GM23338 (cell line): ENCODE measurements at regions not wholly inside any gene's neighbourhood (a gene's known extent, or its start where the extent isn't known, plus 50 kb on each side); places are given as distances from the start of the nearest gene placed in this dataset.

Experiments
- ATAC-seq: fragments of 200-7000 bp; cut with Tn5 transposase; 3 replicates; pipeline ENCODE4 v1.9.1; 2020
- DNase-seq: peaks from one replicate; pipeline ENCODE4 v3.0.0-alpha.2; 2015; ENCODE audit warnings: low spot score
- H2AFZ ChIP-seq: fragments of 200-600 bp; sonication (generic); 2 replicates; pipeline ENCODE4 v1.8.0; 2016; ENCODE audit warnings: antibody characterized with exemption, mild to moderate bottlenecking, moderate library complexity
- H3F3A ChIP-seq: fragments of 200-600 bp; sonication (generic); replicated peaks from 2 replicates; pipeline ENCODE4 v1.8.0; 2017; ENCODE audit warnings: antibody characterized with exemption, mixed run types, low read depth
- H3K27ac ChIP-seq: fragments of 200-600 bp; sonication (generic); 2 replicates; pipeline ENCODE4 v1.6.1; 2016; ENCODE audit warnings: low read depth
- H3K27me3 ChIP-seq: fragments of 200-600 bp; sonication (generic); 2 replicates; pipeline ENCODE4 v1.8.0; 2016; ENCODE audit warnings: mild to moderate bottlenecking, mixed run types, moderate library complexity; ENCODE audit not compliant: insufficient read depth
- H3K36me3 ChIP-seq: fragments of 200-600 bp; sonication (generic); 2 replicates; pipeline ENCODE4 v1.8.0; 2016; ENCODE audit warnings: mild to moderate bottlenecking; ENCODE audit not compliant: insufficient read depth
- H3K4me1 ChIP-seq: fragments of 200-600 bp; sonication (generic); 2 replicates; pipeline ENCODE4 v1.8.0; 2016; ENCODE audit warnings: mild to moderate bottlenecking, moderate library complexity; ENCODE audit not compliant: insufficient read depth
- H3K4me2 ChIP-seq: fragments of 200-600 bp; sonication (generic); 2 replicates; pipeline ENCODE4 v1.7.1; 2017; ENCODE audit warnings: mixed run types
- H3K4me3 ChIP-seq: fragments of 200-600 bp; sonication (generic); 2 replicates; pipeline ENCODE4 v1.6.1; 2016; ENCODE audit warnings: mixed run types
- H3K79me2 ChIP-seq: fragments of 200-600 bp; sonication (generic); replicated peaks from 2 replicates; pipeline ENCODE4 v1.8.0; 2017; ENCODE audit warnings: mild to moderate bottlenecking; ENCODE audit not compliant: insufficient read depth
- H3K9me2 ChIP-seq: fragments of 200-600 bp; sonication (generic); 2 replicates; pipeline ENCODE4 v1.8.0; 2017; ENCODE audit not compliant: insufficient read depth
- H4K20me1 ChIP-seq: fragments of 200-600 bp; sonication (generic); replicated peaks from 2 replicates; pipeline ENCODE4 v1.8.0; 2017; ENCODE audit warnings: mild to moderate bottlenecking; ENCODE audit not compliant: insufficient read depth
- H3K27ac Mint-ChIP-seq: 2 replicates; pipeline ENCODE4 v1.8.0; 2020; ENCODE audit warnings: inconsistent platforms, mild to moderate bottlenecking, moderate library complexity, mixed read lengths
- H3K27me3 Mint-ChIP-seq: 3 replicates; pipeline ENCODE4 v1.8.0; 2022; ENCODE audit warnings: low read depth, mild to moderate bottlenecking, moderate library complexity, mixed read lengths, inconsistent platforms; ENCODE audit not compliant: insufficient read depth, poor library complexity
- H3K36me3 Mint-ChIP-seq: 3 replicates; pipeline ENCODE4 v1.8.0; 2021; ENCODE audit warnings: low read depth, mild to moderate bottlenecking, inconsistent platforms, moderate library complexity, mixed read lengths
- H3K4me1 Mint-ChIP-seq: 3 replicates; pipeline ENCODE4 v1.8.0; 2020; ENCODE audit warnings: mild to moderate bottlenecking, inconsistent platforms, mixed read lengths
- H3K4me3 Mint-ChIP-seq: 3 replicates; pipeline ENCODE4 v1.8.0; 2021; ENCODE audit warnings: moderate library complexity, mild to moderate bottlenecking, inconsistent platforms, mixed read lengths
- H3K9me3 Mint-ChIP-seq: 3 replicates; pipeline ENCODE4 v1.8.0; 2020; ENCODE audit warnings: moderate library complexity, mild to moderate bottlenecking, inconsistent platforms, mixed read lengths
- CREB1 ChIP-seq: fragments of 250-450 bp; sonication (Bioruptor Pico); IDR thresholded peaks from 2 replicates; pipeline ENCODE4 v1.5.0; 2020; ENCODE audit warnings: low read depth, mild to moderate bottlenecking, moderate library complexity
- CTCF ChIP-seq, 2 experiments: fragments of 200-600 bp in 1 of 2; sonication (generic) in 1 of 2; conservative IDR thresholded peaks; 2 replicates each; pipeline versions ENCODE4 v1.5.1 to v1.6.1; 2016 to 2017; ENCODE audit warnings: antibody characterized with exemption in 2 of 2, low read depth in 2 of 2, mild to moderate bottlenecking in 2 of 2, moderate library complexity in 1 of 2
- ETS1 ChIP-seq: IDR thresholded peaks from 2 replicates; pipeline ENCODE4 v1.6.1; 2016; ENCODE audit warnings: antibody characterized with exemption
- EZH2 ChIP-seq: fragments of 200-600 bp; sonication (generic); IDR thresholded peaks from one replicate; pipeline ENCODE4 v1.8.0; 2017; ENCODE audit warnings: antibody characterized with exemption, mild to moderate bottlenecking, low read depth; ENCODE audit not compliant: unreplicated experiment
- ZNF114 ChIP-seq: fragments of 250-450 bp; sonication (Bioruptor Pico); IDR thresholded peaks from 2 replicates; pipeline ENCODE4 v1.5.0; 2020; ENCODE audit warnings: mild to moderate bottlenecking, moderate library complexity
- ZNF462 ChIP-seq: fragments of 250-450 bp; sonication (Bioruptor Pico); IDR thresholded peaks from 2 replicates; pipeline ENCODE4 v1.5.0; 2020; ENCODE audit warnings: mild to moderate bottlenecking, moderate library complexity

GRCh38 chr1:10891091-10891490, 94.6 kb upstream of the CASZ1 start:
- Mint-ChIP-seq H3K27me3 (peaks cover 22% of the 10 kb centered on the region), H3K36me3 (no peaks in the 10 kb centered on the region), H3K4me3 (no peak overlapping the region), H3K27ac (no peak overlapping the region), H3K9me3 (no peaks in the 10 kb centered on the region), H3K4me1 (peaks cover 18% of the 10 kb centered on the region)
- Histone ChIP-seq H3K27ac (no peak overlapping the region), H3K4me1 (peaks cover 17% of the 10 kb centered on the region; the same call in 1 of the 2 replicates), H3K79me2 (no peaks in the 10 kb centered on the region), H3F3A (0 out of 2 replicates have a peak, but pooled peaks cover 3% of the 10 kb centered on the region), H2AFZ (no peak overlapping the region), H3K9me2 (no peaks in the 10 kb centered on the region), H4K20me1 (no peaks in the 10 kb centered on the region; the same call in 1 of the 2 replicates), H3K36me3 (no peaks in the 10 kb centered on the region), H3K4me3 (no peak overlapping the region), H3K27me3 (peaks cover 30% of the 10 kb centered on the region), H3K4me2 (no peak overlapping the region)
- TF ChIP-seq ZNF462 (CRISPR knock-in tag) = no peak
- no peak for TF ChIP-seq CREB1 (CRISPR knock-in tag)
- no peak for TF ChIP-seq EZH2
- DNase-seq (no peak), ATAC-seq (no peak)

- Histone ChIP-seq H3F3A (0 out of 2 replicates have a peak, but pooled peaks cover 3% of the 10 kb centered on the region), H3K36me3 (no peaks in the 10 kb centered on the region), H3K4me1 (peaks cover 17% of the 10 kb centered on the region; the same call in 1 of the 2 replicates), H3K27ac (no peak overlapping the region), H3K79me2 (no peaks in the 10 kb centered on the region), H3K4me3 (no peak overlapping the region), H3K4me2 (no peak overlapping the region), H3K27me3 (peaks cover 30% of the 10 kb centered on the region), H4K20me1 (no peaks in the 10 kb centered on the region; the same call in 1 of the 2 replicates), H3K9me2 (no peaks in the 10 kb centered on the region), H2AFZ (no peak overlapping the region)
- Mint-ChIP-seq H3K4me1 (peaks cover 22% of the 10 kb centered on the region), H3K9me3 (no peaks in the 10 kb centered on the region), H3K27me3 (peaks cover 22% of the 10 kb centered on the region), H3K27ac (no peak overlapping the region), H3K4me3 (no peak overlapping the region; the same call in 2 of the 3 replicates), H3K36me3 (no peaks in the 10 kb centered on the region)
- DNase-seq (no peak), ATAC-seq (no peak)
- TF ChIP-seq ZNF114 (CRISPR knock-in tag) (no peak), EZH2 (no peak), CTCF (conservative IDR thresholded peaks at IDR 0.05; ENCODE audit: low read depth in 2 of 2) (no peak), ETS1 (no peak), CREB1 (CRISPR knock-in tag) (no peak)
Measured at GRCh38 chr1:10892138-10893065, 96.0 kb upstream of the CASZ1 start.
